Endodermal cell (in vitro differentiated cells): ENCODE measurements at regions not wholly inside any gene's neighbourhood (a gene's known extent, or its start where the extent isn't known, plus 50 kb on each side); places are given as distances from the start of the nearest gene placed in this dataset.

ENCODE experiments used
- DNase-seq: peaks from one replicate; pipeline ENCODE4 v3.0.0-alpha.2; 2017
- H3K27ac ChIP-seq: 2 replicates; pipeline ENCODE4 v1.5.1; 2013; ENCODE audit warnings: mild to moderate bottlenecking, low read depth, low read length, moderate library complexity
- H3K27me3 ChIP-seq: 2 replicates; pipeline ENCODE4 v1.6.1; 2013; ENCODE audit warnings: mild to moderate bottlenecking, low read length, moderate library complexity; ENCODE audit not compliant: insufficient read depth, control insufficient read depth, poor library complexity, severe bottlenecking
- H3K36me3 ChIP-seq: 2 replicates; pipeline ENCODE4 v1.7.0; 2013; ENCODE audit warnings: mild to moderate bottlenecking, low read length, moderate library complexity; ENCODE audit not compliant: control insufficient read depth, insufficient read depth
- H3K4me1 ChIP-seq: one replicate; pipeline ENCODE4 v1.7.0; 2013; ENCODE audit warnings: low read length; ENCODE audit not compliant: control insufficient read depth, insufficient read depth
- H3K4me3 ChIP-seq: 2 replicates; pipeline ENCODE4 v1.5.1; 2013; ENCODE audit warnings: mild to moderate bottlenecking, low read length, moderate library complexity
- H3K9ac ChIP-seq: 2 replicates; pipeline ENCODE4 v1.6.1; 2013; ENCODE audit warnings: mild to moderate bottlenecking, low read length, moderate library complexity; ENCODE audit not compliant: poor library complexity, severe bottlenecking; ENCODE audit errors: extremely low read depth
- H3K9me3 ChIP-seq: 2 replicates; pipeline ENCODE4 v1.6.1; 2013; ENCODE audit warnings: mild to moderate bottlenecking, low read length, moderate library complexity; ENCODE audit not compliant: control insufficient read depth
- H3K27ac Mint-ChIP-seq: 2 replicates; pipeline ENCODE4 v1.8.0; 2020; ENCODE audit warnings: mixed read lengths
- H3K27me3 Mint-ChIP-seq: 2 replicates; pipeline ENCODE4 v1.8.0; 2021; ENCODE audit warnings: mild to moderate bottlenecking, mixed read lengths; ENCODE audit not compliant: insufficient read depth
- H3K36me3 Mint-ChIP-seq: 2 replicates; pipeline ENCODE4 v1.8.0; 2020; ENCODE audit warnings: low read depth, mixed read lengths
- H3K4me1 Mint-ChIP-seq: 2 replicates; pipeline ENCODE4 v1.8.0; 2020; ENCODE audit warnings: mixed read lengths
- H3K4me3 Mint-ChIP-seq: 2 replicates; pipeline ENCODE4 v1.8.0; 2020; ENCODE audit warnings: mild to moderate bottlenecking, moderate library complexity, mixed read lengths
- H3K9me3 Mint-ChIP-seq: 2 replicates; pipeline ENCODE4 v1.8.0; 2020; ENCODE audit warnings: mild to moderate bottlenecking, mixed read lengths
- CTCF ChIP-seq: fragments of 200-600 bp; sonication (generic); conservative IDR thresholded peaks from 2 replicates; pipeline ENCODE4 v1.5.0; 2021; ENCODE audit warnings: antibody characterized with exemption, mild to moderate bottlenecking
- WGBS, 2 experiments: methylation state at CpG; one replicate each; pipeline versions ENCODE4 v1.1.5 to v1.1.7; 2013; ENCODE audit warnings: missing lambda C conversion rate in 2 of 2, mixed read lengths in 1 of 2; ENCODE audit not compliant: insufficient coverage in 1 of 2, insufficient read length in 1 of 2; 5-methylcytosine and 5-hydroxymethylcytosine counted together

GRCh38 chr11:21768388-21768787 is 424.5 kb upstream of the ANO5 start:
- no peak for TF ChIP-seq CTCF
- no peak overlapping the region for H3K27ac Mint-ChIP-seq
- no peaks in the 10 kb centered on the region for H3K36me3 Mint-ChIP-seq
- no peaks in the 10 kb centered on the region for H3K4me1 ChIP-seq
- no peaks in the 10 kb centered on the region for H3K27me3 Mint-ChIP-seq
- no peaks in the 10 kb centered on the region for H3K4me1 Mint-ChIP-seq
- WGBS, 2 experiments: 90% methylated on average over 3 of the region's 3 CpGs
- H3K27me3 ChIP-seq: no peaks in the 10 kb centered on the region
- no peaks in the 10 kb centered on the region for H3K9me3 ChIP-seq
- H3K9ac ChIP-seq: no peak overlapping the region
- H3K27ac ChIP-seq: no peak overlapping the region
- H3K9me3 Mint-ChIP-seq: no peaks in the 10 kb centered on the region
- H3K4me3 Mint-ChIP-seq: no peak overlapping the region
- no peaks in the 10 kb centered on the region for H3K36me3 ChIP-seq
- DNase-seq: no peak
- no peak overlapping the region for H3K4me3 ChIP-seq

- no peak for TF ChIP-seq CTCF
- no peaks in the 10 kb centered on the region for H3K4me1 ChIP-seq
- no peaks in the 10 kb centered on the region for H3K9me3 Mint-ChIP-seq
- H3K4me3 Mint-ChIP-seq: no peak overlapping the region
- no peaks in the 10 kb centered on the region for H3K27me3 ChIP-seq
- H3K4me1 Mint-ChIP-seq: no peaks in the 10 kb centered on the region
- H3K4me3 ChIP-seq: no peak overlapping the region
- H3K9ac ChIP-seq: no peak overlapping the region
- no peaks in the 10 kb centered on the region for H3K36me3 ChIP-seq
- no peaks in the 10 kb centered on the region for H3K27me3 Mint-ChIP-seq
- no peaks in the 10 kb centered on the region for H3K9me3 ChIP-seq
- WGBS, 2 experiments: 91 to 92% methylated on average over 3 of the region's 3 CpGs
- H3K27ac Mint-ChIP-seq: no peak overlapping the region
- no peaks in the 10 kb centered on the region for H3K36me3 Mint-ChIP-seq
- no peak for DNase-seq
- no peak overlapping the region for H3K27ac ChIP-seq
These were observed 423.7 kb upstream of the ANO5 start for GRCh38 chr11:21769188-21769587.

GRCh38 chr11:21771097-21771496 is 421.8 kb upstream of the ANO5 start:
- H3K4me3 Mint-ChIP-seq: no peak overlapping the region
- H3K9ac ChIP-seq: no peak overlapping the region
- no peaks in the 10 kb centered on the region for H3K9me3 ChIP-seq
- H3K4me3 ChIP-seq: no peak overlapping the region
- 60% methylated on average over 1 of the region's 1 CpG; no CpG with 5 or more reads in 1 of the 2 experiments for WGBS, 2 experiments
- no peak overlapping the region for H3K27ac ChIP-seq
- H3K4me1 ChIP-seq: no peaks in the 10 kb centered on the region
- TF ChIP-seq CTCF: no peak
- H3K27me3 Mint-ChIP-seq: no peaks in the 10 kb centered on the region
- H3K36me3 ChIP-seq: no peaks in the 10 kb centered on the region
- no peaks in the 10 kb centered on the region for H3K27me3 ChIP-seq
- DNase-seq: no peak
- no peak overlapping the region for H3K27ac Mint-ChIP-seq
- H3K9me3 Mint-ChIP-seq: no peaks in the 10 kb centered on the region
- no peaks in the 10 kb centered on the region for H3K36me3 Mint-ChIP-seq
- H3K4me1 Mint-ChIP-seq: no peaks in the 10 kb centered on the region
